AG09309 (cell line): ENCODE measurements at regions not wholly inside any gene's neighbourhood (a gene's known extent, or its start where the extent isn't known, plus 50 kb on each side); places are given as distances from the start of the nearest gene placed in this dataset.

Experiments
- DNase-seq: peaks from one replicate; pipeline ENCODE4 v3.0.0-alpha.2; 2010; ENCODE audit warnings: low read depth
- H3K4me3 ChIP-seq: 2 replicates; pipeline ENCODE4 v1.5.1; 2011; ENCODE audit warnings: mild to moderate bottlenecking, low read depth, low read length, moderate library complexity; ENCODE audit not compliant: control insufficient read depth
- CTCF ChIP-seq: IDR thresholded peaks from 2 replicates; pipeline ENCODE4 v1.5.1; 2011; ENCODE audit warnings: mild to moderate bottlenecking, low read depth, low read length, inconsistent platforms; ENCODE audit not compliant: insufficient read depth, control insufficient read depth; ENCODE audit errors: missing control alignments

GRCh38 chr2:150150144-150150543 is 337.3 kb downstream of the RND3 start:
- no peak overlapping the region for H3K4me3 ChIP-seq
- TF ChIP-seq CTCF = no peak
- no peak for DNase-seq

- no peak for TF ChIP-seq CTCF
- no peak for DNase-seq
- no peak overlapping the region for H3K4me3 ChIP-seq
Observed at GRCh38 chr2:150147889-150148683, 339.4 kb downstream of the RND3 start.

GRCh38 chr2:150146879-150147278 is 340.6 kb downstream of the RND3 start:
- TF ChIP-seq CTCF = no peak
- no peak overlapping the region for H3K4me3 ChIP-seq

GRCh38 chr2:150145299-150145692 is 342.2 kb downstream of the RND3 start:
- no peak for TF ChIP-seq CTCF
- H3K4me3 ChIP-seq = no peak overlapping the region
- DNase-seq = no peak

More at GRCh38 chr2:150146879-150147278, 340.6 kb downstream of the RND3 start:
- DNase-seq = no peak

- DNase-seq = no peak
- TF ChIP-seq CTCF = no peak
- H3K4me3 ChIP-seq = no peak overlapping the region
Observed at GRCh38 chr2:150144546-150145298, 342.7 kb downstream of the RND3 start.

GRCh38 chr2:150143087-150143536 is 344.4 kb downstream of the RND3 start:
- no peak for TF ChIP-seq CTCF
- no peak overlapping the region for H3K4me3 ChIP-seq
- no peak for DNase-seq
